HG03159 (cell line): ENCODE measurements at regions not wholly inside any gene's neighbourhood (a gene's known extent, or its start where the extent isn't known, plus 50 kb on each side); places are given as distances from the start of the nearest gene placed in this dataset.

Experiments used
- ATAC-seq: cut with Tn5 transposase; IDR thresholded peaks from one replicate; pipeline ENCODE4 v1.9.1; 2021; ENCODE audit warnings: mild to moderate bottlenecking, moderate library complexity; ENCODE audit not compliant: unreplicated experiment

DNA sequence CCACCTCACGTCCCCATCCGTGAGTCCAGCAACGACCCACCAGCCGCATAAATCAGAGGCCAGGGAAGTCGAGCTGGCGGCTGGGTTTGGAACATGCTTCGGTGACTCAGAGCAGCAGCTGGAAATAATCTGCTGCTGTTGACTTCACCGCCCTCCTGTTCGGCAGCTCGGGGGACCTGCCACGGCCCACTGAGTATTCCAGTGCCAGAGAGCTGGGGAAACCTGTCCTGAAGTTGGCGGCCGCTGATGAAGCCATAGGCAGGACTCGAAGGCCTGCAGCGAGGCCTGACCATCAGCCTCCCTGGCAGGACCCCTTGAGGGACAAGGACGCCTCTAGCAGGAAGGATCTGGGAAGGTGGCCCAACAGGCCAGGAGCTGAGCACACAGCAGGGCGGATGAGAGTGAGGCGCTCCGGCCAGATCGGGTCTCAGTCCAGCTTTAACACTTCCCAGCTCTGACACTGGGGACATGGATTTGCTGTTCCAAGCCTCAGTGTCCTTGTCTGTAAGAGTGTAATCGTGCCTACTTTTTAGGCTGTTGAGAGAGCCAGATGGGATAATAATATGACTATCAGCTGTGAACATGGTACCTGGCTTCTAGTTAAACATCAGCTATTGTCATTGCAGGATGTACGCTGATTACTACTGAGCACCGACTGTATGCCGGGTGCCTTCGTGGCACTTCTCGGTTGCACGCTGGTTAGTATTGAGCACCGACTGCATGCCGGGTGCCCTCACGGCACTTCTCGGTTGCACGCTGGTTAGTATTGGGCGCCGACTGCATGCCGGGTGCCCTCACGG is 50.4 kb upstream of the CIBAR2 start:
- ATAC-seq = no peak

DNA sequence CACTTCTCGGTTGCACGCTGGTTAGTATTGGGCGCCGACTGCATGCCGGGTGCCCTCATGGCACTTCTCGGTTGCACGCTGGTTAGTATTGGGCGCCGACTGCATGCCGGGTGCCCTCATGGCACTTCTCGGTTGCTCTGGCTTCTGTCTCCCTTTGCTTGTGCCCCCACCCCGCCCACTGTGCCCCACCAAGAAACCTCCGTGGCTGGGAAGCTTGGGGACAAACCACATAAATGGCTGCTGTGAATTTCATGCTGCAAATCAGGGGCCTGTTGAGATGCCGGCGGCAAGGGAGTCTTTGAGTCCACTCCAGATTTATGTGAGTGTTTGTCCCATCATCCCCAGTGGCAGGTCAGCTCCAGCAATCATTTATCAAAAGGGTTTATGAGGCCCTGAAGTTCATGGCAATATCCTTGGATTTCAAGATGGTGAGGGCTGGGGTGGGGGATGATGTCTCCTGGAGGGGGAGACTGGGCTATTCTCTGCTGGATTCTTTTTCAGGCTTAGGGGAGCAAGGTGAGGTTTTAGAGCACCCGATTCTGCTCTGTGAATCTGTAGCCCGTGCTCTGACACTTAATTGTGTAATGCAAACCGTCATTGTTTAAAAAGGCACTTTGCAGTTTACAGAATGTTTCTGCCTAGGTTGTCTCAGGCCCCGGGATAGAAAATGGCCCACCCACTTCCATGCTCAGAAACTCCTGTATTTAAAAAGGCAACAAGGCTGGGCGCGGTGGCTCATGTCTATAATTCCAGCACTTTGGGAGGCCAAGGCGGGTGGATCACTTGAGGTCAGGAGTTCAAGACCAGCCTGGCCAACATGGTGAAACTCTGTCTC is 51.2 kb upstream of the CIBAR2 start:
- ATAC-seq = no peak

DNA sequence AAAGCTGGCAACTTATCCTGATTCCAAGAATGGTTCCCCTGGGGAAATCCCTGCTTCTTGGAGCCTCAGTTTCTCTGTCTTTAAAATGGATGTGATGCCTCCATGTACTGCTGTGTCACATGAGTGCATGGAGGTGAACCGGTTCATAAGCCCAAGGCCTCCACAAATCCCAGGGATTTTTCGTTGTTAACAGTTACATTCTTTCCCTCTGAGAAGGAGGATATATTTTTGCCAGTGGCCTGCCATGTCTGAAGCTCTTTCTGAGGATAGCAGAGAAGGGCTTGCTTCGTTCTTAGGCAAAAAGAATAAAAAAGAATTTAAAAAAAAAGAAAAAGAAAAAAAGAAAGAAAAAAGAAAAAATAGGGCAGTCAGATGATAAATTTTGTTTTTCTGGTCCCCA is 52.2 kb upstream of the CIBAR2 start:
- ATAC-seq = no peak

DNA sequence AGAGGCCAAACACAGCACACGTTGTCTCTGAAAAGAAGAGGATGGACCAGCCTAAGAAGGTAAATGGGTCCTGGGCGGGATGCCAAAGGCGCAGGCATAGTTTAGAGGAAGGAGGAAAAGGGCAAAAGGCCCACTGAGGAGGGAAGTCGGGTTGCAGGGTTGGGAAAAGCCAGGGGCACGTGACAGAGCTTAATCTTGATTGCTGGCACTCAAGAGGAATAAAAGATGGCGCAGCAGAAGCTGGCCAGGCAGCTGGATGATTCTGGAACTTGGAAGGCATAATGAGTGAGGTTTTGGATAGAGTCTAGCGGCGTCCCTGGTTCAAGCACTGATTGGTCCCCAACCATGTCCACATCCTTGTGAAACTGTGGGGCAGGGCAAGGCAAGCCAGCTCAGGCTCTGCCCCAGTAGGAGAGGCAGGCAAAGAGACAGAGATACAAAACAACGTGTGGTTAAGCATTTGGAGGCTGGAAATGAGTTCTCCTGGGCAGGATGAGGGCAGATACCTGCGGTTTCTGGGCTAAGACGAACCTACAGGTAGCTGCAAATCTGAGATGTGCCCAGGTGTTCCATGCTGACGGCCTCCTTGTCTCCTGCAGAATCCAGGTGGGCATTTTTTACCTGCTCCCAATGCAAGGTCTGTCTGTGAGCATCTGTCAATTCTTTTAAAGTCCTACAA is 52.7 kb upstream of the CIBAR2 start:
- no peak for ATAC-seq

DNA sequence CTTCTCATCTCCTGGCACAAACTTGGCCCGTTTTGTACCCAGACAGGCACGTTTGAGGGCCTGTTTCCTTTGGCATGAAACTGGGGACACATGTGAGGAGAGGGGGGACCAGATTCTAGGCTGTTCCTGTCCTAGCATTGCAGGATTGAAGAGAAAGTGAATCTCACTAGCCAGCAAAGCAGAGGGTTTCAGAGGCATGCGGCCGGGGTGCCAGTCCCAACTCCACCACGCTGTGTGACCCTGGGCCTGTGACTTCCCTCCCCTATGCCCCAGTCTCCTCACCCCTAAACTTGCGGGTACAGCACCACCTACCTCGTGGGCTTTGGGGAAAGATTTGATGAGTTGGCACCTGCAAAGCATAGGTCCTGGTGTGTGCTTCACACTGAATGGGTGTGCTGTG is 53.5 kb upstream of the CIBAR2 start:
- ATAC-seq = no peak

DNA sequence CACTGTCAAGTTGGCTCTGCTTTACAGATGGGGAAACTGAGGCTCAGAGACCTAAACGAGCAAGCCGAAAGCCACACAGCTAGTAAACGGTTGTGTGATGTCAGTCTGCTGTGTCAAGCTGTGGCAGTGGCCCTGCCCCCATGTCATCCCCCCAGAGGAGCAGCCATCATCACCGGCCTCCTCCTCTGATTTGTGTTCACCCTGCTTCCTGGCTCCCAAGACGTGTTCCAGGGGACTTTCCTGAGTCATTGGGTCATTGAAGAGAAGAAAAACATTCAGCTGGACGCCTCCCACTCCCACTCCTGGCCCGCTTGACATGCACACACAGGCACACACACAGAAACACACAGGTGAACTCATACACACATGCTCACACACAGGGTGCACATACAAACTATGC is 54.0 kb upstream of the CIBAR2 start:
- no peak for ATAC-seq

DNA sequence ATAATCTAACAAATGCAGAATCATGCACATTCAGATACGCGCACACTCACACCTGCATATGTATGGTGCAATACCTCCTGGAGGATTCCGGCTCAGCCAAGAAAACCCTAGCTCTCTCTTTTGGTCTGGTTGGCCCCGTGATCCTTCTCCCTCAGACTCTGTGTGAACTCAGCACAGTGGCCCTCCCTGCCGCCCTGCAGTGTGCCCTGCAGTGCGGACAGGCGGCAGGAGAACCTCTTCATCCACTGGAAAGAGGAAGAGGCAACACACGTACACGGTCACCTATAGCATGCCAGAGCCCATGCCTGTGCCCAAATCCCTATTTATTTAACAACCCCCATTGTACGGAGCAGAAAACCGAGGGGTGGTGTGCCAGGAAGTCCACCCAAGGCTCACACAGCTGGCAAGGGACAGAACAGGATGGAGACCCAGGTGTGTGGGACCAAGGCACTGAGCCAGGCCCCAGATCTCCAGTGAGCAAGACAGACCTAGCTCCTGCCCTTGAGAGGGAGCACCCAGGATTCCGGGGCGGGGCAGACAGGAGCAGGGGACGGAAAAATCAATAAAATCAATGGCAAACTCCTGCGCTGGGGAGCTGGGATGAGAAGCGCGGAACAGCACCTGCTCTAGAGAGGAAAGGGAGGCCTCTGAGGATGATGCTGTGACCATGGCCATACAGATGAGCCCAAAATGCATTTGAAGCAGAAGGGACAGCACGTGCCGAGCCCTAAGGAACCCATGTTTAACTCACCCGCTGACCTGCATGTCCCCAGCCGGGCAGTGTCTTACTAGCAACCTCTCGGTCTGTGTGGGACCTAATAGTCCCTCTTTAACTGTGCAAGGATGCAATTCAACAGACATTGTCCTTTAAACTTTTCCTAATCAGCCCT is 54.7 kb upstream of the CIBAR2 start:
- ATAC-seq = no peak

DNA sequence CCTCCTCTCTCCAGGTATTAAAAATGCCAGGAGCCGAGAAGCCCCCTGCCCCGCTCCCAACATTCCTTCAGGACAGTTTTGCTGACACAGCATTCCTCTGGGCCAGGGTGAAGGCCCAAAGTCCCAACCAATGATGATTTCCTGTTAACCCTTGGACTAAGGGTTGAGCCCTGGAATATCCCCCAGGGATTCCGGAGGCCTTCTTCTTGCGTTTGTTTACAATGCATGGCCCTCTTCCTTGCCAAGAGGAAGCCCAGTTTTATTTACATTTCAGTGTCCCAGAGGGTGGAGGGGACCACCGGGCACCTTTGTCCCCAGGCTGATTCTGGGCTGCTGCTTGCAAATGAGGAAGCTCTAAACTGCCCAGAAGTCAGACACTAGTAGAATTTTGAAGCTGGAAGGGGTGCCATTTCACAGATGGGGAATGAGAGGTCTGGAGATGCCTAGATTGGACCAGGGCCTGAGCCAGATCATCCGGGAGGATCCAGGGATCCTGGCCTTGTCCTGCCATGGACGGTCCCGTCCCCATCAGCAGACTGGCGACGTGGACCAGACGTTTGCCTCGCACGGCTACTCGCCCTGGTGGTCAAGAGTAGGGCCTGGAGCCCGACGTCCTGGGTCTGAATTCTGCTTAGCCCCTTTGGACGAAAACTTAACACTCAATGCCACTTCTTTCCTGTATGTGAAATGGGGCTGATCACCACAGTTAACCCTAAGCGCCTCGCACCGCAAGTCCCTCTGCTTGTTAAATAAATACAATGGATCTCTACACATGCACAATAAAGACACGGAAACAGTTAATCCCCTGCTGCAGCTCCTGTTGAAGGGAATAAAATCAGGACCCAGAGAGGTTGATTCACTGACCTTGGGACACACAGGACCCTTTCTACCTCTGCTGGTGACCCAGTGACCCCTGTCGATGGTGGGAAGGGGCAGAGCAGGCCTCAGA is 55.6 kb upstream of the CIBAR2 start:
- no peak for ATAC-seq

DNA sequence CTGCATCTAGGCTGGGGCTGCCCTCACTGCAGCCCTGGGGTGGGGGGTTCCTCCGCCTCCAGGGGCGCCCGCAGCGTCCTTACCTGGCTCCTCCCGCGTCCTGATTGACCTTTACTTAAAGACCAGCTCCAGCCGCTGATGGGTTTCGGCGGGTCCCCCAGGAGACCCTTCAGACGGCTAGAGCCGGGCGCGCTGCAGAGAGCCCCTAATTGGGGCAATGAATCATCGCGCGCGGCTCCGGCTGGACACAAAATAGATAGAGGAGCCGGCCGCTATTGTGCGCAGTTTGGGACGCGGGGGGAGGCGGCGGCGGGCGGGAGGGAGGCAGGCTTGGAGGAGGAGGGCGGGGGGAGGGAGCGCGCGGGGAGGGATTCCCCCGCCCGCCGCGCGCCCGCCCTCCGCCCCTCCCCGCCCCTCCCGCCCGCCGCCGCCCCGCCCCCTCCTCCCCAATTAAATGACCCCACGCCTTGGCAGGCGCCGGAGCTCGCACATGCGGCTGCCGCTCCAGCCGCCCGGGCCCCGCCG is 56.5 kb upstream of the CIBAR2 start:
- ATAC-seq = no peak

DNA sequence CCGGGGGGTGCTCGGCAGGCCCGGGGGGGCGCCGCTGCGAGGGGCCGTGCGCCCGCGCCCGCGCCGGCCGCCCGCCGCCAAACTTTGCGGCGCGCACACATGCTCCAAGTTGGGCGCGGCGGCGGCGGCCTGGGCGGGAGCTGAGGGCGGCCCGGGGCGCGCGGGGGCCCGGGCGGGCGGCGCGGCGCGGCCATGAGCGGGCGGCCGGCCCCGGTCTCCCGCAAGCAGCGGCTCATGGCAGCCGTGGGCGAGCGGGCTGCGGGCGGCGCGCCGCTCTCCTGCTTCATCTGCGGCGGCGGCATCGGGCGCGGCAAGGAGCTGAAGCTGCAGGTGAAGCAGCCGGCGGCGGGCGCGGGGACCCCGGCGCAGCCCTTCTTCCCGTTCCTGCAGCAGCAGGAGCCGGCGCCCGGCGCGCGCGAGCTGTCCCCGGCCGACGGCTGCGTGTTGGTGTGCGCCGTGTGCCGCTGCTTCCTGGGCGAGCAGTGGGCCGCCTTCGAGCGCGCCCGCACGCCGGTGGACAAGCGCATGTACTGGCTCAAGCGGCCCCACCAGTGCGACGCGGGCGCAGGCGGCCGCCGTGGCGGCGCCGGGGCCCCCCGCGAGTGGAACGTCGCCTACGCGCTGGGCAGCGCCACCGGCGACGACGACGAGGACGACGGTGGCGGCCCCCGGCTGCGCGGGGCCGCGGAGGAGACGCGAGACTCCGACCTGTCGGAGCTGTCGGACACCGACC is 57.2 kb upstream of the CIBAR2 start:
- no peak for ATAC-seq

DNA sequence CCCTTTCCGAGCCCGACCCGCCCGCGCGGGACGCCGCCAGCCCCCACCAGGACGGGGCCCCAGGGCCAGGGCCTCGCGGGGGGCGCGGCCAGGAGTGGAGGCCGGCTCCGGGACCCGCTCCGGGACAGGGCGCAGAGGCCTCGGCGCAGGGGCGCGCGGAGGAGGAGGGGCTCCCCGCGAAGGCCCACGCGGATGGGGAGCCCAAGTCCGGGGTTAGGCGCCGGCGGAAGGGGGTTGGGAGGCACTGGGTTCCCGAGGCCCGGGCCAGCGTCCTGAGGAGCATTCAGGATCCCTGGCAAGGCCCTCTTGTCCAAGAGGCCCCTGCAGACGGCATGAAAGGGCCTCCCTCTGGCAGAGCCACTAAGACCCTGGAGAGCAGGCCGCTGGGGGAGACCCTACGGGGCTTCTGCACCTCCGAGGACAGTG is 57.8 kb upstream of the CIBAR2 start:
- no peak for ATAC-seq

DNA sequence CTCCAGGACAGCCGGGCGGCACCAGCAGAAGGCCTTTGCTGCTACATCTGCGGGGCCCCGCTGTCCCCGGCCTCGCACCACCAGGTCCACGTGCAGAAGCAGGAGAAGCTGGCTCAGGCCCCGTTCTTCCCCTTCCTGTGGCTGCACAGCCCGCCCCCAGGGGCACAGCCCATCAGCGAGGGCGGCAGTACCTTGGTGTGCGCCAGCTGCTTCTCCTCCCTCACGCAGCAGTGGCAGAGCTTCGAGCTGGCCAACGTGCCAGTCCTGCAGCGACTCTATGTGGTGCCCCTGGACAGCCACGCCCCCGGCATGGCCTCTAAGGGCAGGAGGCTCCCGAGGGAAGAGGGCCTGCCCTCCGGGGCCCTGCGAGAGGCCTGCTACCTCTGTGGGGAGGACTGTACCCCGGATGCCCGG is 58.3 kb upstream of the CIBAR2 start:
- no peak for ATAC-seq

DNA sequence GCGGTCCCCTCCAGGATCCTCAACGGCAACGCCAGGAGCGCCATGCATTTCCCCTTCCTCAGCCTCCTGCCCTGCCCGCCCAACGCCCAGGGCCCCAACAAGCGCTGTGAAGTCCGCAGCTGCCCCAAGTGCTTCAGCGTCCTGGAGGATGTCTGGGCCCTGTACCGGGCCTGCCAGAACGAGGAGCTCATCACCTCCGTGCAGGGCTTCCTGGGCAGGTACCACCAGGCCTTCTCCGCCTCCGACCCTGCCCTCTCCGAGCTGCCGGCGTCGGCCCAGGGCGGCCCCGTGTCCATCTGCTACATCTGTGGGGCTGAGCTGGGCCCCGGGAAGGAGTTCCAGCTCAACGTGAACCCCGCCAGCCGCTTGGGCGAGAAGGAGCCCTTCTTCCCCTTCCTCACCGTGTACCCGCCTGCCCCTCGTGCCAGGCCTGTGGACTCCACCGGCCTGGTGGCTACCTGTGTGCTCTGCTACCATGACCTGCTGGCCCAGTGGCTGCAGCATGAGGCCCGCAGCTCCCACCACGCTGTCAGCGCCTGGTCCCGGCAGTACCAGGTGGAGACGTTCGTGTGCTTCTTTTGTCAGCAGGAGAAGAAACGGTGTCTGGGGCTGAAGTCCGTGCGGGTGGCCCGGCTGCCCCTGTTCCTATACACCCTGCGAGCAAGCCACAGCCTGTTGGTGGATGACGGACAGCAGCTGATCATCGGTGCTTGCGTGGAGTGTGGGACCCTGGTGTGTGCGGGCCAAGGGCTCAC is 58.9 kb upstream of the CIBAR2 start:
- ATAC-seq = no peak

DNA sequence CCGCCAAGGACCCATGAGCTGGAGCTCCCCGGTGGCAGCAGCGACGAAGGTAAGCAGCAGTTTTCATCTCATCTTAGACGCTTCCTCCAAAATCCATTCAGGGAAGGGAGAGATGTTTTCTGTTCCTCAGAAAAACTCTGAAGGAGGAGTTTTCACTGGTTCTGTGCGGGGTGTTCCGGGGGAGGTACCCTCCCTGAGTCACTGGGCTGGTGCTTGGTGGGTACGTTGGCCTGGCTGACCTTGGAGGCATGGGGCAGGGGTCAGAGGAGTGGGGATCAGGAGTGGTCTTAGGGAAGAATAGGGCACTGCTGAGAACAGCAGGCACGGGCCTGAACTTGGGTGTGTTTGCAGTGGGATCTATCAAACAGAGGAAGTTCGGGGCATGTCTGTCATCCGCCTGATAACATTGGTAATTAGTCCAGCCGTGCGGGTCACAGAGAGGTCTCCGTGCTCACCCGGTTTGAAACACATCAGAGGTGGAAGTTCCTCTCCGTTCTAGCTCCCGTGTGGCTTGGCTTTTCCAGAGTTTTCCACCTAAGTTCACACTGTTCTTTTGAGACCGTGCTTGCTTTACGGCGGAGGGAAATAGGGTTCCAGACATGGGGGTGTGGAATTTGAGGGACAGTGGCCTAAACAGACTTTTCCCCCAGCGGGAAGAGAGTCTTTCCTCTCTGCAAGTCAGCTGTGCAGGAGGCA is 59.6 kb upstream of the CIBAR2 start:
- ATAC-seq = no peak

DNA sequence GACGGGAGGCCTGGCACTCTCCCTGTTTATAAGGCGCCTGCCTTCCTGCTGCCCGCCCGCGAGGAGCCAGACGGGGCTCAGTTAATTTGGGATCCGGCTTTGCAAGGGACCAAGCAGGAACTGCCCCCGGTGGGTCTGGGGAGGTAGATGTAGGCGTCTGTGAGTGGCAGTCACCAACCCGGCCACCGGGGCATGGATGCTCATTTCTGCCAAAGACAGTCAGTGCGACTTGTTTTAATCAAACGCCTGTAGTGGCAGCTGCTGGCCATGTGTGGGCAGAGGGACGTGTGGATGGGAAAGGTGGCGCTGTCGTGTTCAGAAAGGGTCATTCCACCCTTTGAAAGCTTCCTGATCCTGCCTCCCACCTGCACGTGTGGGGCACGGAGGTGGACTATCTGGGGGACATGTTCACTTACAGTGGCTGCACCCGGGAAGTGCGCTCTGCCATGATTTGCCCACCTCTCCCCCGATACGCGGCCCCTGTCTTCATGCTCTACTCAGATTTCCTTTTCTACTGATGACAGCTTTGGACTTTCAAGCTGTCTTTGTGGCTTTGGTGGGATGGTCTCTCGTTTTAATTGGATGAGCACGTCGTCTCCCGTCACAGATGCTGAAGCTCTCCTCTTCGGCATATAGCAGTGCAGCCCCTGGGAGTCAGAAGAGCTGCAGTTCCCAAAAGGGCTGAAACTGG is 60.3 kb upstream of the CIBAR2 start:
- ATAC-seq = no peak

DNA sequence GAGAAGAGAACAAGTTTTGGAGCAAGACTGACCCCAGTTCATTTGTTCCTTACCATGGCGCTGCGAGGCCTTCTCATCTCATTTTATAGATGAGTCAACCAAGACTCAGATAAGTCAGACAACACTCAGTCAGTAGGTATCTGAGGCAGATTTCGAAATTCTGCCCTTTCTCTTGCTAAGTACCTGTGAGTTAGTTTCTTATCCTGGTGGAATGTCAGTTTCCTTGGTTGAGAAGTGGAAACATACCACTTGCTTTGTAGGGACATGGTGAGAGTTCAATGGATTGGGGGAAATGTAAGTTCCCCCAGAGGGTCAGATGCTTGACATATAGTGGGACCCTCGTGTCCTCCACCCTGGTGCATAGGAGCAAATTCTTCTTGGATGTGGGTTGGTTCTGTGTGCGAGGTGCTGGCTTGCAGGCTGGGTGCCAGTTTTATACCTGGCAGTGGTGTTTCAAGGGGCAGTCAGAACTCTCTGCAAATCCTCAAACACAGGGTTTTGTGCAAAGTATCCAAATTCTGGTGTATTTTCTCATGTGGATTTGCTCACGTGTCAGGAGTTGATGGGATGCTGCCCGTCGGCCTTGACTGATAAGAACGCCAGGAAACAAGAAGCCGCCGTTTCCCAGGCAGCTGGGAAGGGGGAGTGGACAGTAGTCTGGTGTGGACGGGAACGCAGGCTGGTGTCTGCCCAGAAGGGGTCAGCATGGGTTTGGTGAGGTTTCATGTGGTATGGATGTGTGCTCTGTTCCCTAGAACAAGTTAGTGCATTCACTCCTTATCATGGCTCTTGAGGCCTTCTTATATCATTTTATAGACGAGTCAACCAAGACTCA is 61.1 kb upstream of the CIBAR2 start:
- no peak for ATAC-seq
